Omental fat pad (tissue), 3 donors: ENCODE measurements at regions not wholly inside any gene's neighbourhood (a gene's known extent, or its start where the extent isn't known, plus 50 kb on each side); places are given as distances from the start of the nearest gene placed in this dataset.

Experiments used
- ATAC-seq: fragments of 150-250 bp; one replicate; pipeline ENCODE4 v1.9.1; 2016; ENCODE audit warnings: mild to moderate bottlenecking, moderate library complexity; ENCODE audit not compliant: low FRiP score
- DNase-seq: peaks from one replicate; pipeline ENCODE4 v3.0.0-alpha.2; 2019; ENCODE audit warnings: low spot score
- CTCF ChIP-seq, 3 donors: fragments of 450-650 bp; IDR thresholded peaks; one replicate each; pipeline ENCODE4 v1.5.1; 2016 to 2017; ENCODE audit warnings: antibody characterized with exemption in 3 of 3, mild to moderate bottlenecking in 3 of 3, moderate library complexity in 2 of 3

GRCh38 chr3:110491413-110491812 is 580.2 kb upstream of the NECTIN3 start:
- no peak for DNase-seq
- no peak for ATAC-seq
- no peak for TF ChIP-seq CTCF (IDR thresholded peaks at IDR 0.05)

GRCh38 chr3:110492876-110493275 is 578.7 kb upstream of the NECTIN3 start:
- DNase-seq (no peak), ATAC-seq (no peak)
- no peak for TF ChIP-seq CTCF (IDR thresholded peaks at IDR 0.05)

DNA sequence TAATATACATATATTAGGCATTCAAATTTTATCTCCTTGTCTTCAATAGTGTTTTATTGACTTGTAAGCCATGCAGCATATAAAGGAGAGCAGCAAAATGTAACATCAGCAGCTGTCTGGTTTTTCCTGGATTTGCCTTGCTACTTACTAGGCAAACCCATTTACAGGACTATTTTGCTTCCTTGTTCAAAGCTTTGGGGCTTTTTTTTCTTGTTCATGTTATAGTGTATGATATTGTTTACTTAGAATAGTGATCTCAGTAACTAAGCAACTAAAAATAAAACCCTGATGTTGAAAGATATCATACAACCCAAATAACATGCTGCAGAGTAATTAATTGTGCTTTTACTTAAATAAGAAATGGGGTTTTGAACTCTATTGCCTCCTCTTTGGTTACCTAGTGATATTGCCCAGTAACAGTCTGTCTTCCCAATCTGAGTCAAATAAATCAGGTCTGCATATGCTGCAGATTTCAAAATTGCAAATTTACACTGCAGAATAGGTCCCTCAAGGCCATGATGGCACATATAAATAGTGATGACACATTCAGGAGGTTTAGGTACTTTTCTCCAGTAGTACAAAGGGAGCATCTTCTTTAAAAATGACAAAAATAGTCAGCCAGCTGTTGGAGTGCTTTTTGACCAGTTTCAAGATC is 578.1 kb upstream of the NECTIN3 start:
- DNase-seq (no peak), ATAC-seq (no peak)
- no peak for TF ChIP-seq CTCF (IDR thresholded peaks at IDR 0.05)

- ATAC-seq (no peak), DNase-seq (no peak)
- no peak for TF ChIP-seq CTCF (IDR thresholded peaks at IDR 0.05)
Measured at GRCh38 chr3:110494093-110494490, 577.5 kb upstream of the NECTIN3 start.

GRCh38 chr3:110494728-110495127 is 576.9 kb upstream of the NECTIN3 start:
- no peak for TF ChIP-seq CTCF (IDR thresholded peaks at IDR 0.05)
- no peak for ATAC-seq

GRCh38 chr3:110495201-110495927 is 576.3 kb upstream of the NECTIN3 start:
- no peak for TF ChIP-seq CTCF (IDR thresholded peaks at IDR 0.05)
- DNase-seq (no peak), ATAC-seq (no peak)

More at GRCh38 chr3:110494728-110495127, 576.9 kb upstream of the NECTIN3 start:
- no peak for DNase-seq

DNA sequence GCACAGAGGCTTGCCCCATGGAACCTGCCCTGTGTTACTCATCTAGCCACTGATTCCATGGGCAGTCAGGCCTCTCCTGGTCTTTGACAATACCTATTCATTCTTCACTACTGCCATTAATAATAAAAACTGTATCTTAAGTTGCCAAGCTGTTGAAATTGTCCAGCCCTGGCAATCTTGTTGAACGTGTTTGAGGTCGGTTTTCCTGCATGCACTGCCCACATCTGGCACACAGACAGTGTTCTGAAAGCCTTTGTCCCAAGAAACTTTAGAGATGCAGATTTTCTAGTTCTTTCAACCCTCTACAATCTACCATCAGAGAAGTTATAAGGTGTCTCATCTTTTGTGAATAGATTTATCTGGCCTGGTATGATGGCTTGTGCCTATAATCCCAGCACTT is 567.2 kb upstream of the NECTIN3 start:
- TF ChIP-seq CTCF (IDR thresholded peaks at IDR 0.05): no peak
- no peak for ATAC-seq

More for the DNA sequence above, 567.2 kb upstream of the NECTIN3 start:
- no peak for DNase-seq
